Mucosa of rectum (tissue), 2 donors: ENCODE measurements at regions not wholly inside any gene's neighbourhood (a gene's known extent, or its start where the extent isn't known, plus 50 kb on each side); places are given as distances from the start of the nearest gene placed in this dataset.

ENCODE experiments used
- H3K27ac ChIP-seq, 2 donors: one replicate each; pipeline ENCODE4 v1.7.0; 2013; ENCODE audit warnings: inconsistent platforms in 2 of 2, low read depth in 2 of 2, low read length in 2 of 2
- H3K27me3 ChIP-seq, 2 donors: one replicate each; pipeline ENCODE4 v1.7.0; 2013; ENCODE audit warnings: low read length in 2 of 2; ENCODE audit not compliant: control insufficient read depth in 2 of 2, insufficient read depth in 2 of 2
- H3K36me3 ChIP-seq, 2 donors: one replicate each; pipeline ENCODE4 v1.7.0; 2013; ENCODE audit warnings: low read length in 2 of 2; ENCODE audit not compliant: control insufficient read depth in 2 of 2, insufficient read depth in 2 of 2
- H3K4me1 ChIP-seq, 2 donors: one replicate each; pipeline ENCODE4 v1.7.0; 2013; ENCODE audit warnings: low read length in 2 of 2, mild to moderate bottlenecking in 1 of 2; ENCODE audit not compliant: control insufficient read depth in 2 of 2, insufficient read depth in 2 of 2
- H3K4me3 ChIP-seq, 2 donors: one replicate each; pipeline ENCODE4 v1.7.0; 2013; ENCODE audit warnings: low read length in 2 of 2
- H3K9ac ChIP-seq, 2 donors: one replicate each; pipeline ENCODE4 v1.7.0; 2013; ENCODE audit warnings: low read length in 2 of 2, low read depth in 1 of 2, mild to moderate bottlenecking in 1 of 2
- H3K9me3 ChIP-seq, 2 donors: one replicate each; pipeline ENCODE4 v1.7.0; 2013; ENCODE audit warnings: low read length in 2 of 2; ENCODE audit not compliant: control insufficient read depth in 2 of 2
- donor health status: healthy.
- donor health status: Normal muscosa, but diverticular disease.

DNA sequence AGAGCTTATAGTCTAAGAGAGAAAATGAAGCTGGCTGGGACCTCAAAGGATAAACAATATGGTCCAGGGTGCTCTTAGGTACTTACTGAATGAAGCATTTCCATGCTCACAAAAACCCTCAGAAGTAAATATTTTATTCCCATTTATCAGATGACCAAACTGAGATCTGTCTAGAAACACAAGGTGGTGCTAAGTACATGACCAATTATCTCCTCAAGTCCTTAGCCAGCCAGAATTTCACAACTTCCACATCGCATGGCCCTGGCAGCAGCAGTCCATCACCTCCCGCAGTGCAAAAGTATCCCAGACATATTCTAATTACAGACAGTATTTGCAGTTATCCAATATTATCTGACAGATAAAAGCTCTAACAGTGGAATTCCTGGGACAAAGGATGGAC lies 321.7 kb upstream of the PROX1 start:
- Histone ChIP-seq H3K4me1 (peaks cover 3 to 19% of the 10 kb centered on the region in 2 donors), H3K36me3 (no peaks in the 10 kb centered on the region), H3K27me3 (no peaks in the 10 kb centered on the region), H3K9me3 (no peaks in the 10 kb centered on the region), H3K27ac (no peak overlapping the region), H3K4me3 (no peak overlapping the region), H3K9ac (no peak overlapping the region)

GRCh38 chr1:213666922-213667321 lies 320.9 kb upstream of the PROX1 start:
- H3K27ac ChIP-seq = no peak overlapping the region
- no peak overlapping the region for H3K4me3 ChIP-seq
- peaks cover 3 to 19% of the 10 kb centered on the region in 2 donors for H3K4me1 ChIP-seq
- no peaks in the 10 kb centered on the region for H3K36me3 ChIP-seq
- no peaks in the 10 kb centered on the region for H3K9me3 ChIP-seq
- H3K27me3 ChIP-seq = no peaks in the 10 kb centered on the region
- no peak overlapping the region for H3K9ac ChIP-seq

DNA sequence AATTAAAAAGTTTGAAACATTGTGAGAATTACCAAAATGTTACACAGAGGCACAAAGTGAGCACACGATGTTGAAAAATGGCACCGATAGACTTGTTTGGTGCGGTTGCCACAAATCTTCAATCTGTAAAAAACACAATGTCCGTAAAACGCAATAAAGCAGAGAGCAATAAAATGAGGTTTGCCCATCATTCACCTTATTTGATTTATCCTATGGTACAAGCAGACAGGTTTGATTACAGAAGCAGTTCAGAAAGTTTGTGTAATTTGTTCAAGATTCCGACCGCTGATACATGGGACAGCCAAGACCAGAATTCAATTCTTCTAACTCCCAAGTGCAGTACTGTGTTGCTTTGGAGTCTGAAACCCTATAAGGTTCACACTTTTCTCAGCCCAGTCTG lies 318.3 kb upstream of the PROX1 start:
- H3K9me3 ChIP-seq = no peaks in the 10 kb centered on the region
- H3K9ac ChIP-seq = no peak overlapping the region
- H3K4me3 ChIP-seq = no peak overlapping the region
- no peaks in the 10 kb centered on the region for H3K36me3 ChIP-seq
- no peaks in the 10 kb centered on the region for H3K27me3 ChIP-seq
- no peak overlapping the region for H3K27ac ChIP-seq
- peaks cover 3 to 19% of the 10 kb centered on the region in 2 donors for H3K4me1 ChIP-seq

DNA sequence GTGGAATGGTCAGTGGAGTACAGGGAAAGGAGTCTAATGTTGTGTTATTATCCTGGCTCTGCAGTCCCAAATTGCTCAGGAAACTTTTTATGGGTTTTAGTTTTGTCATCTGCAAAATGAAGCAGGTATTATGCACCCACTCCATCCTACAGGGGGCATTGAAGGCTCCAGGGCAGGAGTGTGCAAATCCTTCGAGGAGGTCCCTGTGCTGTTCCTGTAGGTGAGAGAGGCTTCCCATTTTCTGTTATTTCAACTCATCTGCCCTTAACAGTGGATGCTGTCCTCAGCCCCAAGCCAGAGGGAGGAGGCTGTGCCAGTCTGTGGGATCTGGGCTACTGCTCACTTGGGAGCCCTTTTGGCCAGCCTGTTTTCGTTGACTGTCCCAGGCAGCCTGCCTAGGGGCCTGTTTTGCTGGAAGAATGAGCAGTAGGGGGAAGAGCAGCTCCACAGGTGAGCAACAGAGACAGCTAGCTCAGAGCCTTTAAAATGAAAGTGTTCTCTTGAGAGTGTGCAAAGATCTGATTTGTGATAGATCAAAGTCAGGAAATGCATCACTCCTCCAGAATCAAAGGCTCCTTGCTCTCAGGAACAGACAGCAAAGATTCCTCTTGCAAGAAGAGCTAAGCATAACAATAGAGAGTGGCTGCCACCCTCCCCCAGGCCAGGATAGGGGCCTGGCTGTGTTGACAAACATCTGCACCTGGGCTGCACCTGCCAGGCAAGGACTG lies 317.6 kb upstream of the PROX1 start:
- Histone ChIP-seq H3K9ac (no peak overlapping the region), H3K4me3 (no peak overlapping the region), H3K36me3 (no peaks in the 10 kb centered on the region), H3K4me1 (peaks cover 3 to 19% of the 10 kb centered on the region in 2 donors), H3K9me3 (no peaks in the 10 kb centered on the region), H3K27me3 (no peaks in the 10 kb centered on the region), H3K27ac (no peak overlapping the region)

GRCh38 chr1:213670692-213671023 lies 317.1 kb upstream of the PROX1 start:
- Histone ChIP-seq H3K36me3 (no peaks in the 10 kb centered on the region), H3K9ac (no peak overlapping the region), H3K27me3 (no peaks in the 10 kb centered on the region), H3K27ac (no peak overlapping the region), H3K4me3 (no peak overlapping the region), H3K4me1 (peaks cover 3 to 19% of the 10 kb centered on the region in 2 donors), H3K9me3 (no peaks in the 10 kb centered on the region)

DNA sequence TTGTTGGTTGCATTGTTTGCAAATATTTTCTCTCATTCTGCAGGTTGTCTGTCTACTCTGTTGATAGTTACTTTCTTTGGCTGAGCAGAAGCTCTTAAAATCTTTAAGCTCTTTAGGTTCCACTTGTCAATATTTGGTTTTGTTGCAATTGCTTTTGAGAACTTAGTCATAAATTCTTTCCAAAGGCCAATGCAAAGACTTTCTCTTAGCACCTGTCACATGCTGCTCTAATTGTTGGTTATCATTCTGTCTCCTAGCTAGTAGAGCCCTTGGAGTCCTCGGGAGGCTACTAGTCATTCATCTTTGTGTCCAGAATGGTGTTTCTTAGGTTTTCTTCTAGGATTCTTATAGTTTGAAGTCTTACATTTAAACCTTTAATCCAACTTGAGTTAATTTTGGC lies 312.7 kb upstream of the PROX1 start:
- Histone ChIP-seq H3K9ac (no peak overlapping the region), H3K36me3 (no peaks in the 10 kb centered on the region), H3K27ac (no peak overlapping the region), H3K4me1 (peaks cover 2 to 9% of the 10 kb centered on the region in 2 donors), H3K27me3 (no peaks in the 10 kb centered on the region), H3K4me3 (no peak overlapping the region), H3K9me3 (no peaks in the 10 kb centered on the region)

GRCh38 chr1:213676736-213677135 lies 311.0 kb upstream of the PROX1 start:
- H3K36me3 ChIP-seq = no peaks in the 10 kb centered on the region
- H3K9ac ChIP-seq = no peak overlapping the region
- H3K4me1 ChIP-seq = no peaks in the 10 kb centered on the region
- H3K4me3 ChIP-seq = no peak overlapping the region
- H3K9me3 ChIP-seq = no peaks in the 10 kb centered on the region
- H3K27ac ChIP-seq = no peak overlapping the region
- H3K27me3 ChIP-seq = no peaks in the 10 kb centered on the region

- Histone ChIP-seq H3K4me3 (no peak overlapping the region), H3K4me1 (peaks cover 4% of the 10 kb centered on the region in 2 donors), H3K27me3 (no peaks in the 10 kb centered on the region), H3K27ac (no peak overlapping the region), H3K9me3 (no peaks in the 10 kb centered on the region), H3K9ac (no peak overlapping the region), H3K36me3 (no peaks in the 10 kb centered on the region)
Measured at GRCh38 chr1:213678348-213678747, 309.4 kb upstream of the PROX1 start.

GRCh38 chr1:213678753-213679152 lies 309.0 kb upstream of the PROX1 start:
- Histone ChIP-seq H3K9ac (no peak overlapping the region), H3K27me3 (no peaks in the 10 kb centered on the region), H3K4me1 (peaks cover 7 to 8% of the 10 kb centered on the region in 2 donors), H3K4me3 (no peak overlapping the region), H3K36me3 (no peaks in the 10 kb centered on the region), H3K27ac (no peak overlapping the region), H3K9me3 (no peaks in the 10 kb centered on the region)

- Histone ChIP-seq H3K9me3 (no peaks in the 10 kb centered on the region), H3K27ac (no peak overlapping the region), H3K27me3 (no peaks in the 10 kb centered on the region), H3K4me1 (peaks cover 8 to 9% of the 10 kb centered on the region in 2 donors), H3K9ac (no peak overlapping the region), H3K36me3 (no peaks in the 10 kb centered on the region), H3K4me3 (no peak overlapping the region)
Measured at GRCh38 chr1:213679153-213679552, 308.6 kb upstream of the PROX1 start.
